CD4-positive, alpha-beta T cell treated with Interleukin-15 for 4 hours (primary cell): ENCODE measurements at regions not wholly inside any gene's neighbourhood (a gene's known extent, or its start where the extent isn't known, plus 50 kb on each side); places are given as distances from the start of the nearest gene placed in this dataset.
"Not testable (repeated sequence)": the region's sequence is repeated elsewhere in the genome, so short reads cannot be mapped to it uniquely, and the experiment has no call there.

Experiments
- DNase-seq: peaks from one replicate; pipeline ENCODE4 v3.0.0-alpha.2; 2020; ENCODE audit warnings: low spot score

DNA sequence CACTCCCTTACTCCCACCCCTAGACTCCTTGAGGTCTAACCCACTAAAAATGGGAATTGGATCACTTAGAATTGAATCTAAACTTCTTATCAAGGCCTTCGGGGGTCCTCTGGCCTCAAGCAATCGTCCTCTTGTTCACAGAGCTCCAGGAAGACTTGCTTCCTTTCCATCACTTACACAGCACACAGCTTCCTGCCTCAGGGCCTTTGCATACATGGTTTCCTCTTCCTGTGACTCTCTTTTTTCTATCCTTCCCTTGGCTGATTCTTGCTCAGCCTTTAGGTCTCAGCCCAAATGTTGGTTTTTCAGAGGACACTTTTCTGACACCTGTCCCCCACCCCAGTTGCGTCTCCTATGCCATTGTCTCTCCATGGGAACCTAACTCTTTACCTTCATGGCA is 50.0 kb upstream of the ALDH1B1 start:
- DNase-seq: no peak

DNA sequence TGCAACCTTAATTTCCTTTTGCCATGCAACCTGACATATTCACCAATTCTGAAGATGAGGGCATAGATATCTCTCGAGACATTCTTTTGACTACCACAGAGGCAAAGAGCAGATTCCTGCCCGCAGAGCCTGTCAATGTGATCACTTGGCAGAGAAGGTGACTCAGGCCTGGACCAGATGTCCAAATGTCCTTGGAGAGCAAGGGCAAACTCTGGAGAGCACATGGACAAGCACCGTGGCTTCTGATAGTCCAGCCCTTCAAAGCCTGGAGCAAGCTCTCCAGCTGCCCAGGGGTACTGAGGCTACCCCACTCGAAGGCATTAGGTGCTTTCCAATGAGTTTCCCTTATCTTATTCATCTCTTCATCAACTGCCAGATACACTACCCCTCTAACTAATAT is 50.4 kb upstream of the ALDH1B1 start:
- DNase-seq: no peak

DNA sequence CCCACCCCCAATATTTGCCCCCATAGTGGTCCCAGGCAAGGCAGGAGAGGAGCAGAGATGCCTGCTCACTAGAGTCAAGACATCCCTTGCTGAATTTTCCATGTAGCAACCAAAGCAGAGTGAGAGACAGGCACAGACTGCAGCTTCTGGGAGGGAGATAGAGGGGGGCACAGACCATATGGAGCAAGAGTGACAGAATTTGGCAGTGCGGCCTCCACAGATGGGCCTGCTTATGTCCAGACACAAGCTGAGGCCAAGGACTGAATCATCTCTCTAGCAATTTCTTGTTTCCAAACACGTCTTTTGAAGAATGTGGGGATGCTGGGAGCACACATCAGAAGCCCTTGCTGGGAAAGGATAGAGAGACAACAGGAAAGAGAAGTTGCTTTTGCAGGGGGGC is 53.0 kb upstream of the ALDH1B1 start:
- DNase-seq: no peak

DNA sequence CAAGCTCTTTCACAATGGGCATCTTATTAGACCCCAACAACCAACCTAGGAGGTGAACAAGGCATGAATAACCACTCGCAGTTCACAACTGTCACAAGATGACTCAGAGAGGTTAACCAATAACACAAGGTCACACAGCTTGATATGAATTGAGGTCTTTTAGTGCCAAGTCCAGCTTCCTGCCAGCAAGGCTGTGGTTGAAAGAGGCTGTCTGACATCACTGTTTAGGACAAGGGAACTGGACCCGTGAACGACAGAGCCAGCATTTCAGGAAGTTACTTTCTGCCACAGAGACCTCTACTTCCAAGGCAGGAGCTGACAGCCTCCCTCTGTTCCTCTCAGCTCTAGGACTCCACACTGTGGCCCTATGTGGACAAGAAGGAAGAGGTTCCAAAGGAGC is 53.4 kb upstream of the ALDH1B1 start:
- DNase-seq: no peak

DNA sequence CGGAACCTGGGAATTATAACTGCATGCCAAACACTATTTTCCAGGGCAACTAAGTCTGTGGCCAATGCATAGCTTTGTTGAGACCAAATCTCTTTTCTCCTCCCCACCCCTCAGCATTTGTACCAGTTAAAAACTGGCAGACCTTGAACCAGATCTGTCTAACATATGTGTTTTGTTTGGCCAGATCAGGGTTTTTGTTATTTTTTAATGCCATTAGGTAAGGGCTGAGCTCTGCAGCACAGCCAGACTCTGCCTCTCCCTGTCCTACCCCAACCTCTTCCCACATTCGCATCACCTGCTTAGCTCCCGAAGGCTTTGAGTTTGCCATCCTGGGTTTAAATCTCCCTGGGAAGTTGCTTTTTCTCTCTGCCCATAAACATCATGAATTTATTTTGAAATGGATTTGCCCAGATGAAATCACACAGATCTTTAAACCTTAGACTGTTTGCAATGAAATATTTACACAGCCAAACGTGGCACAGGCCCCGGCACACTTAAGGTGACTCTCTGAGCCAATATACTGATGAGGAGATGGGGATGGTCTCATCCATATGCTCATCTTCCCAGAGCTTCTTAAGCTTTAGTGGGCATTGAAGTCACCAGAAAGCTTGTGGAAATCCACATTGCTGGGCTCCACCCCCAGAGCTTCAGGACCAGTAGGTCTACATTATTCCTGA is 54.0 kb upstream of the ALDH1B1 start:
- no peak for DNase-seq

DNA sequence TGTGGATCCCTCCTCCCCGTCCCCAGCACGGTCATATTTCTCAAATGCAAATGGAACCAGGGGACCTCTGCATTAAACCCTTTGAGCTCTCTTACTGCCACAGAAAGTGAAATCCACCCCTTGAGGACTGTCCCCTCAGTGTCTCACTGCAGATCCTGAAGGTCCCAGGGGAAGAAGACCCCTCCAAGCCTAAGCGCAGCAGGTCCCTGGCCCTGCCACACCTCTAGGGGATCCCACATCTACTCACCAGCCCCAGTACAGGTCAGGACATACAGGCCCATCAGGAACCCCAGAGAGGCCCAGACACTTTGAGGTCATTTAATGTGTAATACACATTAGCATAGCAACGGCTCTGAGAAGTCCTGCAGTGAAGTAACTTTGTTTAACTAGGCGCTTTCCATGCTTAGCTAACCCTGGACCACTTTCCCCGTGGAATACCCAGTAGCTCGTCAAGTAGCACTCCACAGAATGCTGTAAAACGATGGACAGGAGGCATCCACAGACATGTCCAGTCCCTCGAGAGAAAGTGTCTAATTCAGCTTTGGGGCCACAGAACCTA is 54.7 kb upstream of the ALDH1B1 start:
- no peak for DNase-seq

DNA sequence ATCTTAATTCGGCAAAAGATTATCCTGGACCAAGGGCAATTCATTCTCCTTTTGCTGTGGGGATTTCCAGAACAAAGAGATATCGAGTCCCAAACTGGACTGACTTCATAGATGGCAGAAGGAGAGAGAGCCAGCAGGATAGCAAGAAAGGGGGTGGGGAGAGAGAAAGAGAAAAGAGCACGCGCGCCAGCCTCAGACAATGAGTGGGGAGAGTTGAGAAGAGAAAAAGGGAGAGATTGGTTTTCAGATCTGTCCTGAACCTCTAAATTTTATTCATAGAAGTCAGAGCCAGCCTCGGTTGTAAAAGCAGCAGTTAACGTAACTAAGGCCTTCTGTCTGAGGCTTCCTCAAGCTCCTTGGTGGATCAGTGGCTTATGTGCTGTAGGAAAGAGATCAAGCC is 55.3 kb upstream of the ALDH1B1 start:
- DNase-seq: no peak

DNA sequence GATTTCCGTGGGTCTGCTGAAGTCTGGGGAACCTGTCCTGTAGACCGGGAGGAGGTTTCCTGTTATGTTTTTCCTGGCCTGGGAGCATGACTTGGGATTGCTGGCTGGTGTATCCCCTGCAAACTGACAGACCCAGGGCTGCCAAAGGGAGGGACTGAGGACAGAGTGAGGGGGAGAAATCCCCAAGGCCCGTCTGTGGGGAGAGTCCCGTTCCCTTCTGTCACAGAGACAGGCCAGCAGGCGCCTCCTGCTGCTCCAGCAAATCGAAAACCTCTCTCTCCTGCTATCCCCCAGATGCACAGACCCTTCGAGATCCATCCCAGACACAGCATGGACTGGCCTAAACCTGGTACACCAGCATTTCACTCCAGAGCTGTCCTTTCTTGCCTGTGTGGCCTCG is 56.2 kb upstream of the ALDH1B1 start:
- DNase-seq: no peak

DNA sequence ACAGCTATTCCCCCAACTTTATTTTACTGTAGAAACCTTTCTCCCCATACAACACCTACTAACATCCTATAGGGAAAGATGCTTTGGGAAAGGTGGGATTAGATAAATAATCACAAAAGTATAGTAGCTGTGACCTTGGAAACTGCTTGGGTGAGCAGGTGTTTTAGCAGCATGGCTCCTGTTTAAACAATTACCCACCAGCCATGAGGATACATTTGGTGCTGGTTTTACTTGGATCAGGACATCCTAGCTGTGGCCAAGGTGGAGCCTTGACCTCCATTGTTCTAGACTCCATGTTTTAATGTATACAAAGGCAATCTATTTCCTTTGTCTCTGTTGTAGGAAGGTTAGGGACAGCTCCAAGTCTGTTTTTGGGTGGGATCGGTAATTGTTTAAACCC is 56.8 kb upstream of the ALDH1B1 start:
- DNase-seq: no peak

DNA sequence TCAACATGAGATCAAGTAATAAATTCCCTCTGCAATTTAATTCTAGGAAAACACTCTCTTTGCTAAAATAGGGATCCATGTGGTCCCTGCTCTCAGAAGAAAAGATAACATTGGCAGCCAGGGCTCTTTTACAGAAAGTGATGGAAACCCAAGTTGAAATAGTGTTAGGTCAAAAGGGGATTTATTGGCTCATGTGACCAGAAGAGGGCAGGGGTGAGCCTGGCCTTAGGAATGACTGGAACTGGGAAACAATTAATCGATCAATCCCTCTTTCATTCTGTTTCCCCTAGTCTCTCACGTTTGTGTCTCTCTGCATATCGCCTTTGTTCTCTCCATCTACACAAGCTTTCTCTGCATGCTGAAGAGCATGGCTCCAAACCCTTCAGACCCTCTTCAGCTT is 58.3 kb upstream of the ALDH1B1 start:
- no peak for DNase-seq

DNA sequence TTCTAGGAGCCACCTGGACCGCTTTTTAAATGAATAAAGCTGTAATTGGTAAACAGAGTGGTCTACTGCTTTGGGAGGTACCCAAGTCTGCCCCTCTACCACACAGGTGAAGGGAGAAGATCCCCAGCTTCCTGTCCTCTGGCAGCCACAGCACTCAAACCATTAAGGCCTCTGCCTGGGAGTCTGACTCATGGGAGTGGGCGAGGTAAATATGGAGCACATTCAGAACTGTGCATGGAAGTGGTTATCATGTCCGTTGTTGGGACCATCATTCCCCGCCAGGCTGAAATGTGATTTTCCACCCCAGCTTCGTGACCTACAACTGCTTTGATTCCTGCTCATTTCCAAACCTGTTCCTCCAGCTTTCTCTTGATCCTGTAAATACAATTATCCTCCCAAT is 59.5 kb upstream of the ALDH1B1 start:
- DNase-seq: no peak

DNA sequence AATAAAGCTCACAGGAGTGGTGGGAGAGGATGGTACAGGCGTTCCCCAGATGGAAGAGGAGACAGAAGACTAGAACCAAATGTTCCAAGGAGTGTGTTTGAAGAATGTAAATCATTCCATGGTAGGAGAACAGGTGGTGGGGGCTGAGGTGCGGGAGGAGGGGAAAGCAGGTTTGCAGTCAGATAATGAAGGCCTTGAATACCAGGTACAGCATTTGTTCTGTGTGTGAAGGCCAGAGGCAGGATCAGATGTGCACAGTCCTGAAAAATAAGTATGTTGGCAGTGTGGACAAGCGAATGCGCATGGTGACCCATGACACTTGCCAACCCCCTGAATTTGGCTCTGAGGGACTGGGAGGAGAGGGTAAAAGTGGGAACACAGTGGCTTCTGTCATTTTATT is 59.9 kb upstream of the ALDH1B1 start:
- no peak for DNase-seq

DNA sequence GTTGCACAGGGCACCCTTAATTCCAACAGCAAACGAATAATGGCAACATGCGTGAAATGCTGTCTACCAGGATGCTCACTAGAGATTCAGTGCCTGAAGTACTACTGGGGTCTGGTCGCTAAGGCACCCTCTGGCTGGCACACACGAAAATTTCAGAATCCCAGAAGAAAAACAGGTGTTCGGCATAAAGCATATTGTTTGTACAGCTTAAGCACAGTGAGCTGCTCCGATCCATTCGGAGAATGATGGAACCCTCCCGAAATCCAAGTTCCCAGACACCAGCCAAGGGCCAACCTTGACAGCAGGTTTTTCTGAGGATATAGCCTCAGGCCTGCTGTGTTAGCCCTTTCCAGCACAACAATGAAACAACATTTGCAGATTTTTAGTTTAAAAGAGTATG is 61.4 kb upstream of the ALDH1B1 start:
- no peak for DNase-seq

DNA sequence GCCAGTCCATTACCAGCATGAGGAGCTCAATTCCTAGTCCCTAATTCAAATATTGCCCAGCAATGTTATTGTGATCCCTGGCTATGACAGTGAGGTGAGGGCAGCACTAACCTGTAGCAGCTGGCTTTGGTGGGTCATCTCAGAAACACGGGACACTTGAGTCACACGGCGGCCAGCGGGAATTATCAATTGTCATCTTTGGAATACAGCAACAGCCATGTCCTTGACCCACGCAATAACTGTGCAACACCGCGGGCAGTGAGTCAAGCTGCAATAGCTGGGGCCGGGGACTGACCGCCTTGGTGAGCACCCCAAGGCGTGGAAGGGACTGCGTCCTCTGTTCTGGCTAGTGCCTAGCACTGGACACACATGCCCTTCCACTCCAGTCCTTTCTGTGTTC is 62.5 kb upstream of the ALDH1B1 start:
- no peak for DNase-seq

DNA sequence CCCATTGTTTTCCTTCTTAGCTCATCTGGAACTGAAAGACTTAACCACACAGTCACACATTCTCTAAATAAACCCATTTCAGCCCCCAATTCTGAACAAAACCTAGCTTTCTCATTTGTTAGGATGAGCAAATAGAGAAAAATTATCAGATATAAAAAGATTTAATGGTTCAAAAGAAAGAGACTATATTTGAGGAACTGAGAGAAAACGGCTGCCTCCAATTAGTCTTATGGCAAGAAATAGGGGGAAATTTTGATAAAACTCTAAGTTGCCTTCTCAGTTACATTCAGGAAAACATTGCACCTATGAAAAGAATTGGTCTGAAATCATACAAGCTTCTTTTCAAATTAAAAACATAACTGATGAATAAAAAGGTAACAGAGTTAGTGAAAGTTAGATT is 63.7 kb upstream of the ALDH1B1 start:
- DNase-seq: no peak

DNA sequence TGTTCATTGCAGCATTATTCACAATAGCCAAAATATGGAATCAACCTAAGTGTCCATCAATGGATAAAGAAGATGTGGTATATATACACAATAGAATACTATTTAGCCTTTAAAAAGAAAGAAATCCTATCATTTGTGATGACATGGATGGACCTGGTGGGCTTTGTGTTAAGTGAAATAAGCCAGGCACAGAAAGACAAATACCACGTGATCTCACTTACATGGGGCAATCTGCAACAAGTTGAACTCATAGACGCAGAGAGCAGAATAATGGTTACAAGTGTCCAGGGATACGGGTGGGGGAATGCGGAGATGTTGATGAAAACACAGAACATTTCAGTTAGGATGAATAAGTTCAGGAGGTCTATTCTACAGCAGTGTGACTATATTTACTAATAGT is 66.4 kb upstream of the ALDH1B1 start:
- DNase-seq: no peak

DNA sequence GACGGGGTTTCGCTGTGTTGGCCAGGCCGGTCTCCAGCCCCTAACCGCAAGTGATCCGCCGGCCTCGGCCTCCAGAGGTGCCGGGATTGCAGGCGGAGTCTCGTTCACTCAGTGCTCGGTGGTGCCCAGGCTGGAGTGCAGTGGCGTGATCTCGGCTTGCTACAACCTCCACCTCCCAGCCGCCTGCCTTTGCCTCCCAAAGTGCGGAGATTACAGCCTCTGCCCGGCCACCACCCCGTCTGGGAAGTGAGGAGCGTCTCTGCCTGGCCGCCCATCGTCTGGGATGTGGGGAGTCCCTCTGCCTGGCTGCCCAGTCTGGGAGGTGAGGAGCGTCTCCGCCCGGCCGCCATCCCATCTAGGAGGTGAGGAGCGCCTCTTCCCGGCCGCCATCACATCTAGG is 68.3 kb upstream of the ALDH1B1 start:
- DNase-seq: not testable (repeated sequence)

DNA sequence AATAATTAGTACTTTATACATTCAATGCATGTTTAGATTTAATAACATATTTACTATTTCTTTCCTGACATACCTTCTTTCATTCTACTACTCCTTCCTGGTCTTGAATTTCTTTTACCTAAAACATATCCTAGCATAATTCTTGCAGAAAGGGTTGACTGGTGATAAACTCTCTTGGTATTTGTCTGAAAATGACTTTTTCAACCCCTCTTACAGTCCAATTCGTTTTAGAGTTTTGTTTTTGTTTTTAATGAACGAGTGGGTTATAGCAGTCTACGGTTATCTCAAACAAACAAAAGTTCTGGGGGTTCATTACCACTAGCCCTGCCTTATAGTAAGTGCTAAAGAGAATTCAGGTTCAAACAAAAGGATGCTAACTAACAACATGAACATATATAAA is 69.6 kb upstream of the ALDH1B1 start:
- no peak for DNase-seq

DNA sequence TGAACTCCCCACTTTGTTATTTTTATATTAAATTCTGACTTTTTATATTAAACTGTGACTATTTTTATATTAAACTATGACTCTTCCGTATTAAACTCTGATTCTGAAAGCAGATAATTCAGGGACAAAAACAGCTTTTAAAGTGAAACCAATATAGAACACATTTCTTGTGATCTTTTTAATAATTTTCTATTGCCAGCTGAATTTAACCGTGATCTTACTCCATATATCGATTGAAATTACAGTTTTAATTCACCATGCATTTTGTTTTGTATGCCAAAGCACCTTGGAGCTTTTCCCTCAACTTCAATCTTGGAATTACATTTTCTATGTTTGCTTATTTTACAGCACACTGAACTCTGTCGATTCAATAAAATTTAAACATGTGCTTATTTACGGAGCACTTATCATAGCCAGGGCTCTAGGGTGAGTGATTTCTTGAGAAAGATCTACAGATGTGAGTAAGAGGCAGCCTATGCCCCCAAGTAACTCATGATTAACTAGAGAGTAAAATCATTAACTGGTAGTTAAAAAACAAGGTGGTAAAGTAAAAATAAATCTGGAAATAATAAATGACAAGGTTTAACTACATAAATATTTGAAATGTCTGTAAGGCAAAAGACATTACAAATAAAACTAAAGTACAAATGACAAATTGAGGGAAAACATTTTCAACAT is 72.9 kb upstream of the ALDH1B1 start:
- DNase-seq: no peak

DNA sequence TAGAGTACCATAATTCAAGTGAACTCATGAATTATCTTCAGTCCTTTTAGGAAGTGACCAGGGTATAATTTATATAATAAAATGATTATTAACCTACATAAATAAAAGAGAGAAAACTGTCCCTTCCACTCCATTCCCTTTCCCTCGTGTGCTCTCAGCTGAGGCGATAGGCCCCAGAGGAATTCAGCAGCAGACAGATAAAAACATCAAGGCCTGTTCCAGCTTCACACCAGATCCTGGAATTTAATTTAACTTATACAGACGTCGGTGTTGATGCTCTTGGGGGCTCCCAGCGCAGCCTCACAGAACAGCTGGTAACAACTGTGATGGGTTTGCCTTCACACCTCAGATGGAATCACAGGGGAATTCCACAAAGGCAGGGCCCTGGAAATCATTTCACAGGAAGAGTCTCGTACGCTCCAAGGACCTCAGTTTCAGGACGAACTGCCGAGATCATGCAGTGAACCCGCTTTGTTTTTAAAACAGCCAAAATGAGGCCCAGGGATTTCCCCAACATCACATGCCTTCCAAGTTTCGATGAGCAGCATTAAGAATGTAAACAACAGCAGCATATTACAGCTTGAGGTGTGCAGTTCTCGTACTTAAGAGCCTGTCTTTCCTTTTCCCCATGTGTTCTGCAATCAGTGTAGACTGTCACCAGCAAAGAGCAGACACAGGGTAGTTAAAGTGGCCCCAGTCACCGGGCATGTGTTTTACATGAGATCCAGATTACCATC is 73.6 kb upstream of the ALDH1B1 start:
- no peak for DNase-seq

DNA sequence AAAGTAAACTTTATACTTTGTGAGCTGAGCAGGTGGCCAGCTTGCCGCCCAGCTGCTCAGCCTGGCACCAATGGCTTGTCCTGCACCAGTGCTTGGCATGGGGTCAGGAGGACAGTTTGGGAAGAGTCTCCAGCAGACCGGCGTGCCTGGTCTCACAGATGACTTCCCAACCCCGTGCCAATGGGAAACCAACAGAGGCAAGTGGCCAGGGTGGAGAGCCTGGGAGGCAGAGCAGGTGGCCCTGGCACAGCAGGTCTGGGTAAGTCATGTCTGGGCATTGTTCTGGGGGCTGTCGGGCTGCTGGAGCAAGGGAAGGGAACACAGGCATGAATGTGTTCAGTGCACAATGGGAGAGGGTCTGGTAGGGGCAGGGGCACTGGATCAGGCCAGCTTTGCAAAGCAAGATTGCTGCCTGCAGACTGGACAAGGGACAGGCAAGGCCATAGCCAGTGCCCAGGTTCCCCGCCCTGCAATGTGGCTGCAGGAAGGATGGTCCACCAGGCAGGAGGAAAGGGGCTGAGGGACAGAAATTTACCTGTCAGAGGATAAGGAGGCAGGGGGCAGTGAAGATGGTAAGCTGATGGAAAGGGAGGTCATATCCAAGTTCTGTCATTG is 76.2 kb upstream of the ALDH1B1 start:
- DNase-seq: no peak

DNA sequence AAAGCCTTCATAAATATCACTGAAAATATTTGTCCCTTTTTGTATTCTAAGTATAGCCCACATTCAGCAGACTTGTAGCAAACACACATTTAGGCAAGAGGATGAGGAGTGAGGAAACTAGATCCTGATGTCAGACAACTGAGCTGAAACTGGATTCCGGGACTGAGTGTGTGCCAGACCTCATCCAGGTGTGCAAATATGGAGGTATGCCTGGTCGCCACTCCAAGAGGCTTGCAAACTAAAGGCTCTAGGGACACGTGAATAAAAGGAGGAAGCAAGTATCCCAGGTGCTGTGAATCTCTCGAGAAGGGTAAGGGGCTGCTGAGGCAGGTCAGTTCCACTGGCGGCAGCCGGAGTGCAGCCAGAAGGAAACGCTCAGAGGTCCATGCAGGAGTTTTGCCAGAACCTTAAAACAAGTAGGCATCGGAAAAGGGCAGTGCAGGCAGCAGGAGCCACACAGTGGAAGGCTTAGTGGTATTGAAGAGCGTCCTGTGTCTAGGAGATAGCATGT is 77.4 kb upstream of the ALDH1B1 start:
- no peak for DNase-seq

DNA sequence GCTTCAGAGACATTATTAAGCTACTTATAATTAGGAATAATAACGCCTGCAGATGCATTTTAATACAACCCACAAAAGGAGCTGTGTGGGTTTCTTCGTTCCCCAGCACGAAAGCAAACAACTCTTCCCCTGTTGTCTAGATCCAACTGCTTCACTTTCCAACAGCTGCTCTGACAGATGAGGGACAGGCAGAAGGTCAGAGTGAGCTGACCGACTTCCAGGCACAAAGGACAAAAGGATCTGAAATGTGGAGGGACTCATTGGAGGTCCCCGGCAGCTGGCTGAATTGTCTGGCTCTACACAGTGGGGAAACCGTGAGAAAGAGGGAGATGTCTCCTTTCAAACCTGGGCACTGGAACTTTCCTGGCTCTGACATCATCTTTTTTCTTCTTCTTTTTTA is 79.1 kb upstream of the ALDH1B1 start:
- DNase-seq: no peak
